Glutamatergic neuron (in vitro differentiated cells): ENCODE measurements at regions not wholly inside any gene's neighbourhood (a gene's known extent, or its start where the extent isn't known, plus 50 kb on each side); places are given as distances from the start of the nearest gene placed in this dataset.

Experiments
- DNase-seq: peaks from one replicate; pipeline ENCODE4 v3.0.0; 2022
- H3K27ac Mint-ChIP-seq: one replicate; pipeline ENCODE4 v1.8.0; 2020; ENCODE audit warnings: mild to moderate bottlenecking, mixed read lengths, inconsistent platforms; ENCODE audit not compliant: unreplicated experiment
- H3K27me3 Mint-ChIP-seq: one replicate; pipeline ENCODE4 v1.8.0; 2020; ENCODE audit warnings: mild to moderate bottlenecking, moderate library complexity, mixed read lengths, inconsistent platforms; ENCODE audit not compliant: unreplicated experiment
- H3K36me3 Mint-ChIP-seq: one replicate; pipeline ENCODE4 v1.8.0; 2020; ENCODE audit warnings: mild to moderate bottlenecking, mixed read lengths, inconsistent platforms; ENCODE audit not compliant: unreplicated experiment
- H3K4me1 Mint-ChIP-seq: one replicate; pipeline ENCODE4 v1.8.0; 2020; ENCODE audit warnings: mild to moderate bottlenecking, low read depth, mixed read lengths, inconsistent platforms; ENCODE audit not compliant: unreplicated experiment
- H3K4me3 Mint-ChIP-seq: one replicate; pipeline ENCODE4 v1.8.0; 2020; ENCODE audit warnings: mild to moderate bottlenecking, mixed read lengths, inconsistent platforms; ENCODE audit not compliant: unreplicated experiment
- H3K9me3 Mint-ChIP-seq: one replicate; pipeline ENCODE4 v1.8.0; 2020; ENCODE audit warnings: mild to moderate bottlenecking, moderate library complexity, mixed read lengths, inconsistent platforms; ENCODE audit not compliant: unreplicated experiment
- TF ChIP-seq, protein P1 (sequence below): fragments of 200-600 bp; sonication (generic); IDR thresholded peaks from one replicate; pipeline ENCODE4 v1.5.0; 2021; ENCODE audit not compliant: partially characterized antibody, unreplicated experiment

DNA sequence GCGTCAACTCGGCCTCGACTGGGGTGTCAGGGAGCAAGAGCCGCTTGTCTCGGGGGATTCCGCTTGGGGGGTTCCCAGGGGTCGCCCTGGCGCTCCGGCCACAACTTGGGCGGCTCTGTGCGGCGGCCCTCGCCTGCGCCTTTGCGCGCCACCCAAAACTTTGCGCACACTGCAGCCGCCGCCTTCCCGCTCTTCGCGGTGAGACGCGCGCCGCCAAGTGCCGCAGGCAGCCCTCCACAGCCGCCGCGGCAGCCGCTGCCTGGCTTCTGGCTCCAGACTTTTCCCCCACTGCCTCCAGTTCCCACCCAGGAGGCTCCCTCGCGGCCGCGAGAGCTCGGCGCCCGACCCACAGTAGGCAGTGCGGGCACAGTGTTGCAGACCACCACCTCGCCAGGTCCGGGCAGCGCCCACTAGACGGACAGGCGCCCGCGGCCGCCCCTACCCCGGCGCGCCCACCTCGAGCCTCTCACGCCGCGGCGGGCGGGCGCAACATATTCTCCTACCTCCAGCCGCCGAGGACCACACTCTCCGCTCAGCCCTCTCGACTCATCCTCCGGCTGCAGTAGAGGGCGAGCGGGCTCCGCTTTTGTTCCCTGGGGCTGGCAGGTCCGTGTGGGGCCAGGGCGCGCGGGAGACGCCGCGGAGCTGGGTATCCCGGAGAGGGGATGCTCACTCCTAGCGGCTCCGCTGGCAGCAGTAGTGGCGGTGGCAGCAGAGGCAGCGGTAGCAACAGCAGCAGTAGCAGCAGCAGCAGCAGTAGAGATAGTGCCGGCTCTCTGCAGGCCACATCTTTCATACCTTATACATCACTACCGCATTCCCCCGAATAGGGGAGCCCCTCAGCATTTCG is 296.6 kb downstream of the OMA1 start:
- Mint-ChIP-seq H3K27ac (no peak overlapping the region), H3K4me1 (peaks cover 12% of the 10 kb centered on the region), H3K27me3 (peaks cover 6% of the 10 kb centered on the region), H3K9me3 (peaks cover 4% of the 10 kb centered on the region), H3K36me3 (no peaks in the 10 kb centered on the region), H3K4me3 (peak overlapping the region; percentile 91)
- peak; percentile 69 for DNase-seq
- TF ChIP-seq, protein P1, sequence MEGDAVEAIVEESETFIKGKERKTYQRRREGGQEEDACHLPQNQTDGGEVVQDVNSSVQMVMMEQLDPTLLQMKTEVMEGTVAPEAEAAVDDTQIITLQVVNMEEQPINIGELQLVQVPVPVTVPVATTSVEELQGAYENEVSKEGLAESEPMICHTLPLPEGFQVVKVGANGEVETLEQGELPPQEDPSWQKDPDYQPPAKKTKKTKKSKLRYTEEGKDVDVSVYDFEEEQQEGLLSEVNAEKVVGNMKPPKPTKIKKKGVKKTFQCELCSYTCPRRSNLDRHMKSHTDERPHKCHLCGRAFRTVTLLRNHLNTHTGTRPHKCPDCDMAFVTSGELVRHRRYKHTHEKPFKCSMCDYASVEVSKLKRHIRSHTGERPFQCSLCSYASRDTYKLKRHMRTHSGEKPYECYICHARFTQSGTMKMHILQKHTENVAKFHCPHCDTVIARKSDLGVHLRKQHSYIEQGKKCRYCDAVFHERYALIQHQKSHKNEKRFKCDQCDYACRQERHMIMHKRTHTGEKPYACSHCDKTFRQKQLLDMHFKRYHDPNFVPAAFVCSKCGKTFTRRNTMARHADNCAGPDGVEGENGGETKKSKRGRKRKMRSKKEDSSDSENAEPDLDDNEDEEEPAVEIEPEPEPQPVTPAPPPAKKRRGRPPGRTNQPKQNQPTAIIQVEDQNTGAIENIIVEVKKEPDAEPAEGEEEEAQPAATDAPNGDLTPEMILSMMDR, result no peak

DNA sequence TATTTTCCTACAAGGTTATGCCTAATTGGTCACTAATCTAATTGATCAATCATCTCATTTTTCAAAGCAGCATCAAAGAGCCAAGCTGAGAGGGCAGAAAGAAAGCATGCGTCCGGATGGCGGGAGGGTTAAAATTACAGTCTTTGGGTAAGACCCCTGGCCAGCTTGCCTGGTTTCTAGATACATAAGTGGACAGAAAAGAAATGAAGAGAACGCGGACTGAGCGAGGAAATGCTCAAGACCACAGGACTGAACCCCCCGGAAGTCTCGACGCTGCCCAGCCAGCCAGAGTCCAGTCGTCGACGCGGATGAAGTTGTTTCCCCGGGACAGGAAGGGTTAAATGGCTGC is 297.2 kb downstream of the OMA1 start:
- Mint-ChIP-seq H3K4me1 (peaks cover 12% of the 10 kb centered on the region), H3K27ac (peak overlapping the region; percentile 48), H3K36me3 (no peaks in the 10 kb centered on the region), H3K9me3 (peaks cover 4% of the 10 kb centered on the region), H3K4me3 (peak overlapping the region; percentile 90), H3K27me3 (peaks cover 6% of the 10 kb centered on the region)
- DNase-seq, result no peak
- TF ChIP-seq, protein P1, result no peak

DNA sequence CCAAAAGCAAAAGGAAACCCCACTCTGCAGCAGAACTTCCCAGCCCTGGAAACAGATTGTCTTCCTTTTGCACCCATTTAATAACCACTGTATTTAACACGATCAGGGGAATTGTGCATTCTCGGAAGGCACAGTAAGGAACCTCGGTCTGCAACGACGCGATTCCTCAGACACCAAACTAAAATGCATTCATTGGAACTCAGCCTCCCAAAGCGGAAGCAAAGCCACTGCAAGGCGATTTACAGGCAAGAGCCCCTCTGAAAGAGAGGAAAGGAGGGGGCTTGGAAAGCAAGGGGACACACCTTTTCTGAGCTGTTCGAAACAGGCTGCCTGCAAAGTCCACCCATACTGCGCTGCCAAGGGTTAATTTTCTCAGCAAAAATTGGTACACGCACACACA is 297.7 kb downstream of the OMA1 start:
- Mint-ChIP-seq H3K36me3 (no peaks in the 10 kb centered on the region), H3K4me3 (peak overlapping the region; percentile 90), H3K27me3 (peaks cover 6% of the 10 kb centered on the region), H3K4me1 (peaks cover 12% of the 10 kb centered on the region), H3K27ac (no peak overlapping the region), H3K9me3 (peaks cover 4% of the 10 kb centered on the region)
- no peak for DNase-seq
- TF ChIP-seq, protein P1, result no peak

DNA sequence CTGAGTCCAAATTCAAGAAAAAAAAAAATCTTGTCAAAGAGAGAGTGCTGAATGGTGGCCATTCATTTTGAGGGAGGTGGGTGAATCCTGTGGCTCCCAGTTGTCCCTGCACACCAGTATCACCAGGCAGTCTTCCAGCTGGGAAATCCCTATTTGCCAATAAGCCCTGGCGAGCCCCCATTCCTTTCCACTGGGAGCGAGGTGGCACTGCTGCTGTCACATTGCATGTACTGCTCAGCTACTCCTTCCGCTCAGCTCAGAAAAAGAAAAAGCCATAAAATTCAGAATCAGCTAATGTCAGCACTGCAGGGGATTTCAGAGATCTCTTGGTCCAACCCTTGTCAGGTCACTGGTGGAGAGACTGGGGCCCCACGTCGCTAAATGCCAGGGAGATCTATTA is 298.5 kb downstream of the OMA1 start:
- no peaks in the 10 kb centered on the region for H3K36me3 Mint-ChIP-seq
- peaks cover 6% of the 10 kb centered on the region for H3K27me3 Mint-ChIP-seq
- H3K9me3 Mint-ChIP-seq, result peaks cover 4% of the 10 kb centered on the region
- H3K4me3 Mint-ChIP-seq, result no peak overlapping the region
- DNase-seq, result no peak
- H3K27ac Mint-ChIP-seq, result no peak overlapping the region
- peaks cover 15% of the 10 kb centered on the region for H3K4me1 Mint-ChIP-seq
- TF ChIP-seq, protein P1, result no peak

DNA sequence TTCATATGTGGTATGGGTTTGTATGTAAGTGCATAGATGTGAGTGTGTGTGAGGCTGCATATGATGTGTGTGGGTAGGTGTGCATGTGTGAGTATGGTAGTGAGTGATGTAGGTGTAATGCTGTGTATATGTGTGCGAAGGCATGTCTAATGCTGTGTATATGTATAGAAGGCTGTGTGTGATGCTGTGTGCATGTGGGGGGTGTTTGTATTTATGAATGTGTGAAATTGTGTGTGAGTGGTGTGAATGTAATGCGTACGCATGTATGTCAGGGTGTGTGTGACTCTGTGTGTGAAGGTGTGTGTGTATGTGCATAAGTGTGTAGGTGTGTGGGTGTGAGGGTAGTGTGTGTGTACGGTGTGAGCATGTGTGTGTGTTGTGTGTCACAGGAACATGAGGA is 300.0 kb downstream of the OMA1 start:
- DNase-seq, result no peak
- Mint-ChIP-seq H3K36me3 (no peaks in the 10 kb centered on the region), H3K27ac (no peak overlapping the region), H3K9me3 (peaks cover 4% of the 10 kb centered on the region), H3K27me3 (peaks cover 6% of the 10 kb centered on the region), H3K4me1 (peaks cover 15% of the 10 kb centered on the region), H3K4me3 (no peak overlapping the region)
- TF ChIP-seq, protein P1, result no peak
